SK-N-SH treated with all-trans-retinoic acid at 6 μM for 48 hours (cell line): ENCODE measurements at regions not wholly inside any gene's neighbourhood (a gene's known extent, or its start where the extent isn't known, plus 50 kb on each side); places are given as distances from the start of the nearest gene placed in this dataset.
"Not testable (repeated sequence)": the region's sequence is repeated elsewhere in the genome, so short reads cannot be mapped to it uniquely, and the experiment has no call there.

Experiments used
- ARNTL ChIP-seq: fragments of 450-650 bp; formaldehyde crosslinking; IDR thresholded peaks from 2 replicates; pipeline ENCODE4 v1.5.0; 2020; ENCODE audit warnings: low read depth, mild to moderate bottlenecking, moderate library complexity, borderline replicate concordance
- CREB5 ChIP-seq: fragments of 250-450 bp; sonication (Bioruptor Pico); IDR thresholded peaks from 2 replicates; pipeline ENCODE4 v1.5.1; 2020; ENCODE audit warnings: low read depth, mild to moderate bottlenecking, moderate library complexity
- CSRNP3 ChIP-seq: fragments of 250-450 bp; sonication (Bioruptor Pico); IDR thresholded peaks from 2 replicates; pipeline ENCODE4 v1.5.1; 2021; ENCODE audit warnings: mild to moderate bottlenecking, moderate library complexity
- GLIS3 ChIP-seq: fragments of 250-450 bp; sonication (Bioruptor Pico); IDR thresholded peaks from 2 replicates; pipeline ENCODE4 v1.5.0; 2020; ENCODE audit warnings: mild to moderate bottlenecking, moderate library complexity
- PATZ1 ChIP-seq: fragments of 250-450 bp; sonication (Bioruptor Pico); IDR thresholded peaks from 2 replicates; pipeline ENCODE4 v1.8.0; 2020; ENCODE audit warnings: mild to moderate bottlenecking, moderate library complexity, borderline replicate concordance
- PPARA ChIP-seq: fragments of 250-450 bp; sonication (Bioruptor Pico); IDR thresholded peaks from 2 replicates; pipeline ENCODE4 v1.5.0; 2020; ENCODE audit warnings: mild to moderate bottlenecking, borderline replicate concordance
- TCF4 ChIP-seq: fragments of 250-450 bp; sonication (Bioruptor Pico); IDR thresholded peaks from 2 replicates; pipeline ENCODE4 v1.8.0; 2021; ENCODE audit warnings: mild to moderate bottlenecking, moderate library complexity, borderline replicate concordance
- TSHZ2 ChIP-seq: fragments of 250-450 bp; sonication (Bioruptor Pico); IDR thresholded peaks from 2 replicates; pipeline ENCODE4 v1.5.0; 2020; ENCODE audit warnings: mild to moderate bottlenecking, moderate library complexity
- ZC3H10 ChIP-seq: fragments of 250-450 bp; sonication (Bioruptor Pico); IDR thresholded peaks from 2 replicates; pipeline ENCODE4 v1.5.1; 2021; ENCODE audit warnings: mild to moderate bottlenecking, moderate library complexity
- ZFP3 ChIP-seq: fragments of 250-450 bp; sonication (Bioruptor Pico); IDR thresholded peaks from 2 replicates; pipeline ENCODE4 v1.5.0; 2020; ENCODE audit warnings: mild to moderate bottlenecking, moderate library complexity
- ZNF565 ChIP-seq: fragments of 450-650 bp; formaldehyde crosslinking; conservative IDR thresholded peaks from 2 replicates; pipeline ENCODE4 v1.5.0; 2020; ENCODE audit warnings: low read depth, mild to moderate bottlenecking, moderate library complexity
- ZNF70 ChIP-seq: fragments of 450-650 bp; formaldehyde crosslinking; IDR thresholded peaks from 2 replicates; pipeline ENCODE4 v1.5.0; 2020; ENCODE audit warnings: mild to moderate bottlenecking, moderate library complexity

GRCh38 chr16:33634057-33634456, 174.6 kb downstream of the TP53TG3F start:
- TF ChIP-seq ZNF70 (CRISPR knock-in tag); CREB5; GLIS3; ARNTL (CRISPR knock-in tag); ZFP3 (CRISPR knock-in tag); ZNF565 (CRISPR knock-in tag); TCF4 (CRISPR knock-in tag); TSHZ2; CSRNP3 (CRISPR knock-in tag); PATZ1 (CRISPR knock-in tag); ZC3H10 (CRISPR knock-in tag); PPARA (CRISPR knock-in tag): not testable (repeated sequence)
